Activated CD8-positive, alpha-beta T cell treated with anti-CD3 and anti-CD28 coated beads, Interleukin-2, amount 10 ng/mL, durations not matched to agents 7 days and 5 days (primary cell): ENCODE measurements at regions not wholly inside any gene's neighbourhood (a gene's known extent, or its start where the extent isn't known, plus 50 kb on each side); places are given as distances from the start of the nearest gene placed in this dataset.

Source experiments
- ATAC-seq: fragments of 150-1000 bp; cut with Tn5 transposase; one replicate; pipeline ENCODE4 v1.10.0; 2021; ENCODE audit warnings: moderate library complexity
- CTCF ChIA-PET: fragments of 350-600 bp; sonication (Branson Sonifier 250); formaldehyde crosslinking; loops from one replicate; lab custom pipeline; 2021; ENCODE audit warnings: antibody characterized with exemption; lab: Charles Lee
- POLR2A ChIA-PET: fragments of 350-600 bp; sonication (Branson Sonifier 250); formaldehyde crosslinking; loops from one replicate; lab custom pipeline; 2021; ENCODE audit warnings: antibody characterized with exemption; lab: Charles Lee
- DNase-seq: peaks from one replicate; pipeline ENCODE4 v3.0.0-alpha.2; 2020
- H3K27ac Mint-ChIP-seq: one replicate; pipeline ENCODE4 v1.8.0; 2021; ENCODE audit warnings: mild to moderate bottlenecking, mixed read lengths
- H3K27me3 Mint-ChIP-seq: one replicate; pipeline ENCODE4 v1.8.0; 2021; ENCODE audit warnings: low read depth, mixed read lengths
- H3K36me3 Mint-ChIP-seq: one replicate; pipeline ENCODE4 v1.8.0; 2021; ENCODE audit warnings: low read depth, mixed read lengths
- H3K4me1 Mint-ChIP-seq: one replicate; pipeline ENCODE4 v1.8.0; 2021; ENCODE audit warnings: low read depth, mixed read lengths
- H3K4me3 Mint-ChIP-seq: one replicate; pipeline ENCODE4 v1.8.0; 2021; ENCODE audit warnings: mild to moderate bottlenecking, mixed read lengths
- H3K9me3 Mint-ChIP-seq: one replicate; pipeline ENCODE4 v1.8.0; 2022; ENCODE audit warnings: mixed read lengths; ENCODE audit not compliant: insufficient read depth

- H3K27me3 Mint-ChIP-seq = no peaks in the 10 kb centered on the region
- ChIA-PET POLR2A (no interaction called here), CTCF (no interaction called here)
- DNase-seq = no peak
- H3K36me3 Mint-ChIP-seq = no peaks in the 10 kb centered on the region
- no peaks in the 10 kb centered on the region for H3K9me3 Mint-ChIP-seq
- ATAC-seq = no peak
- no peak overlapping the region for H3K27ac Mint-ChIP-seq
- H3K4me1 Mint-ChIP-seq = no peaks in the 10 kb centered on the region
- H3K4me3 Mint-ChIP-seq = no peak overlapping the region
Measured at GRCh38 chr2:19038071-19039015, 320.1 kb downstream of the OSR1 start.

GRCh38 chr2:19036091-19036490 is 322.3 kb downstream of the OSR1 start:
- Mint-ChIP-seq H3K27ac (no peak overlapping the region), H3K4me1 (no peaks in the 10 kb centered on the region), H3K36me3 (no peaks in the 10 kb centered on the region), H3K9me3 (no peaks in the 10 kb centered on the region), H3K4me3 (no peak overlapping the region), H3K27me3 (no peaks in the 10 kb centered on the region)
- no peak for ATAC-seq
- ChIA-PET POLR2A (no interaction called here), CTCF (no interaction called here)
- no peak for DNase-seq

GRCh38 chr2:19035238-19035637 is 323.2 kb downstream of the OSR1 start:
- CTCF ChIA-PET = no interaction called here
- Mint-ChIP-seq H3K4me3 (no peak overlapping the region), H3K36me3 (no peaks in the 10 kb centered on the region), H3K9me3 (no peaks in the 10 kb centered on the region), H3K27ac (no peak overlapping the region), H3K27me3 (no peaks in the 10 kb centered on the region), H3K4me1 (no peaks in the 10 kb centered on the region)
- POLR2A ChIA-PET = no interaction called here
- DNase-seq = no peak
- ATAC-seq = no peak

- no peaks in the 10 kb centered on the region for H3K27me3 Mint-ChIP-seq
- H3K9me3 Mint-ChIP-seq = no peaks in the 10 kb centered on the region
- H3K36me3 Mint-ChIP-seq = no peaks in the 10 kb centered on the region
- no peak overlapping the region for H3K4me3 Mint-ChIP-seq
- ChIA-PET POLR2A (no interaction called here), CTCF (no interaction called here)
- no peak overlapping the region for H3K27ac Mint-ChIP-seq
- no peaks in the 10 kb centered on the region for H3K4me1 Mint-ChIP-seq
- no peak for ATAC-seq
- no peak for DNase-seq
Measured at GRCh38 chr2:19033240-19033639, 325.2 kb downstream of the OSR1 start.

GRCh38 chr2:19031642-19032041 is 326.8 kb downstream of the OSR1 start:
- no peak for ATAC-seq
- no peak overlapping the region for H3K27ac Mint-ChIP-seq
- no peaks in the 10 kb centered on the region for H3K27me3 Mint-ChIP-seq
- H3K9me3 Mint-ChIP-seq = no peaks in the 10 kb centered on the region
- no peaks in the 10 kb centered on the region for H3K4me1 Mint-ChIP-seq
- CTCF ChIA-PET = no interaction called here
- no peak for DNase-seq
- no peak overlapping the region for H3K4me3 Mint-ChIP-seq
- POLR2A ChIA-PET = no interaction called here
- no peaks in the 10 kb centered on the region for H3K36me3 Mint-ChIP-seq

GRCh38 chr2:19029655-19030054 is 328.8 kb downstream of the OSR1 start:
- H3K9me3 Mint-ChIP-seq = no peaks in the 10 kb centered on the region
- no peak for DNase-seq
- no peak for ATAC-seq
- CTCF ChIA-PET = no interaction called here
- POLR2A ChIA-PET = no interaction called here
- no peaks in the 10 kb centered on the region for H3K36me3 Mint-ChIP-seq
- H3K27ac Mint-ChIP-seq = no peak overlapping the region
- H3K4me1 Mint-ChIP-seq = no peaks in the 10 kb centered on the region
- no peaks in the 10 kb centered on the region for H3K27me3 Mint-ChIP-seq
- no peak overlapping the region for H3K4me3 Mint-ChIP-seq

GRCh38 chr2:19028587-19029375 is 329.6 kb downstream of the OSR1 start:
- ATAC-seq (no peak), DNase-seq (no peak)
- Mint-ChIP-seq H3K4me3 (no peak overlapping the region), H3K9me3 (no peaks in the 10 kb centered on the region), H3K4me1 (no peaks in the 10 kb centered on the region), H3K27me3 (no peaks in the 10 kb centered on the region), H3K27ac (no peak overlapping the region), H3K36me3 (no peaks in the 10 kb centered on the region)
- ChIA-PET CTCF (no interaction called here), POLR2A (interaction anchor here (0.6 kb wide), 1 partner anchor 67 kb away, joined by 3 read pairs; no protein-coding TSS in a partner anchor)

- ChIA-PET POLR2A (no interaction called here), CTCF (no interaction called here)
- Mint-ChIP-seq H3K27ac (no peak overlapping the region), H3K27me3 (no peaks in the 10 kb centered on the region), H3K36me3 (no peaks in the 10 kb centered on the region), H3K4me3 (no peak overlapping the region), H3K4me1 (no peaks in the 10 kb centered on the region), H3K9me3 (no peaks in the 10 kb centered on the region)
- DNase-seq = no peak
- no peak for ATAC-seq
Measured at GRCh38 chr2:19027626-19028025, 330.8 kb downstream of the OSR1 start.

GRCh38 chr2:19026261-19026660 is 332.2 kb downstream of the OSR1 start:
- Mint-ChIP-seq H3K4me1 (no peaks in the 10 kb centered on the region), H3K27me3 (no peaks in the 10 kb centered on the region), H3K36me3 (no peaks in the 10 kb centered on the region), H3K9me3 (no peaks in the 10 kb centered on the region), H3K4me3 (no peak overlapping the region), H3K27ac (no peak overlapping the region)
- ChIA-PET POLR2A (no interaction called here), CTCF (no interaction called here)
- DNase-seq (no peak), ATAC-seq (no peak)

GRCh38 chr2:19022334-19022733 is 336.1 kb downstream of the OSR1 start:
- POLR2A ChIA-PET = no interaction called here
- CTCF ChIA-PET = no interaction called here
- H3K27ac Mint-ChIP-seq = no peak overlapping the region
- no peaks in the 10 kb centered on the region for H3K9me3 Mint-ChIP-seq
- no peaks in the 10 kb centered on the region for H3K36me3 Mint-ChIP-seq
- H3K4me1 Mint-ChIP-seq = no peaks in the 10 kb centered on the region
- no peak for ATAC-seq
- H3K27me3 Mint-ChIP-seq = no peaks in the 10 kb centered on the region
- DNase-seq = no peak
- H3K4me3 Mint-ChIP-seq = no peak overlapping the region

DNA sequence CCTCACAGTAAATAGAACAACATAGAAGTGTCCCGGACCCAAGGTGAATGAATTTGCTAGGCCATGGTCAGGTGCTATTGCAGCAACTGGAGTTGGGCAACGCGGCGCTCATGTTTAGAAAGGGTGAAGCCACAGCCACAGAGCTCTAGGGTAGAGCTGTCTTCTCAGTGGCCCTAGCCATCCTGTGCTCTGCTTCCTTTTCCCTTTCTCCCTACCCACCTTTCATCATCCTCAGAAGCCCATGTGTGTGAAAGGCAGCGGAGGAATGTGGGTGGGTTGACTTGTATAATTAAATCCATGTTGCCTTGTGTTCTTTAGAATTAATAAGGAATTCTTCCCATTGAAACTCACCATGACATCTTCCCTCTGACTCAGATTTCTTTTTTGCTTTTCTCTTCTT is 336.7 kb downstream of the OSR1 start:
- ChIA-PET CTCF (no interaction called here), POLR2A (no interaction called here)
- Mint-ChIP-seq H3K4me1 (no peaks in the 10 kb centered on the region), H3K4me3 (no peak overlapping the region), H3K27ac (no peak overlapping the region), H3K36me3 (no peaks in the 10 kb centered on the region), H3K27me3 (no peaks in the 10 kb centered on the region), H3K9me3 (no peaks in the 10 kb centered on the region)
- ATAC-seq (no peak), DNase-seq (no peak)

GRCh38 chr2:19021100-19021476 is 337.3 kb downstream of the OSR1 start:
- DNase-seq = no peak
- no peak overlapping the region for H3K27ac Mint-ChIP-seq
- no peak overlapping the region for H3K4me3 Mint-ChIP-seq
- H3K36me3 Mint-ChIP-seq = no peaks in the 10 kb centered on the region
- no peaks in the 10 kb centered on the region for H3K27me3 Mint-ChIP-seq
- POLR2A ChIA-PET = no interaction called here
- H3K9me3 Mint-ChIP-seq = no peaks in the 10 kb centered on the region
- H3K4me1 Mint-ChIP-seq = no peaks in the 10 kb centered on the region
- CTCF ChIA-PET = no interaction called here
- ATAC-seq = no peak
